Body of pancreas (tissue), 4 donors: ENCODE measurements at regions not wholly inside any gene's neighbourhood (a gene's known extent, or its start where the extent isn't known, plus 50 kb on each side); places are given as distances from the start of the nearest gene placed in this dataset.

ENCODE experiments used
- ATAC-seq: fragments of 150-250 bp; one replicate; pipeline ENCODE4 v1.9.1; 2016
- DNase-seq, 4 donors: peaks; one replicate each; pipeline ENCODE4 v3.0.0-alpha.2; 2019
- H3K27ac ChIP-seq, 4 donors: fragments of 200-600 bp; sonication (generic); 1 replicate in 3 of 4; 2 replicates in 1 of 4; pipeline versions ENCODE4 v1.5.1 to v1.6.1; 2016 to 2019; ENCODE audit warnings: mild to moderate bottlenecking in 1 of 4, mixed read lengths in 1 of 4, moderate library complexity in 1 of 4
- H3K27me3 ChIP-seq, 2 donors: fragments of 200-600 bp; sonication (generic); one replicate each; pipeline ENCODE4 v1.6.0; 2016; ENCODE audit warnings: mild to moderate bottlenecking in 1 of 2
- H3K36me3 ChIP-seq, 2 donors: fragments of 200-600 bp; sonication (generic); replicated peaks in 1 of 2; 2 replicates each; pipeline ENCODE4 v1.5.1; 2016; ENCODE audit warnings: low read depth in 2 of 2; ENCODE audit not compliant: insufficient read depth in 1 of 2
- H3K4me1 ChIP-seq: fragments of 200-600 bp; sonication (generic); one replicate; pipeline ENCODE4 v1.6.0; 2016
- H3K4me3 ChIP-seq, 2 donors: fragments of 200-600 bp; sonication (generic); 1 replicate in 1 of 2; 2 replicates in 1 of 2; pipeline ENCODE4 v1.5.1; 2016 to 2019
- H3K9me3 ChIP-seq, 3 donors: fragments of 200-600 bp; sonication (generic); 1 replicate in 2 of 3; 2 replicates in 1 of 3; pipeline ENCODE4 v1.5.1; 2016
- POLR2A ChIP-seq, 3 donors: fragments of 450-650 bp; IDR thresholded peaks; one replicate each; pipeline ENCODE4 v1.6.1; 2016; ENCODE audit warnings: antibody characterized with exemption in 3 of 3, mild to moderate bottlenecking in 2 of 3
- WGBS, 2 donors: methylation state at CpG; one replicate each; pipeline ENCODE4 v1.1.5; 2017; 5-methylcytosine and 5-hydroxymethylcytosine counted together
- intact Hi-C: fragments of 100-400 bp; cut with DNase I; formaldehyde crosslinking; loops from one replicate; pipeline ENCODE4 v1.15.1; 2023
- TF ChIP-seq, protein P1 (sequence below), 7 experiments: fragments of 450-650 bp in 4 of 7; fragments of 200-600 bp in 3 of 7; sonication (generic) in 3 of 7; IDR thresholded peaks; one replicate each; pipeline ENCODE4 v1.5.1; 2016 to 2019; ENCODE audit warnings: antibody characterized with exemption in 7 of 7

DNA sequence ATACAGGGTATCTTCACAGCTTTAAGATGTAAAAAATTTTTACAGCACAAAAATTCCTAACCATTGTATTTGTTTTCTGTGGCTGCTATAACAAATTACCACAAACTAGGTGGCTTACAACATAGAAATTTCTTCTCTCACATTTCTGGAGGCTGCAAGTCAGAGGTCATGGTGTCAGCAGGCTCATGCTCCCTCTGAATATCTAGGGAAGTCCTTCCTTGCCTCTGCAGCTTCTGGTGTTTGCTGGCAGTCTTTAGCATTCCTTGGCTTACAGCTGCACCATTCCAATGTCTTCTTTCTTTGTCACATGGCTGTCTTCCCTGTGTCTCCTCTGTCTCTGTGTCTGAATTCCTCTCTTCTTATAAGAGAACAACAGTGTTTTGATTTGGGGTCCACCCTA lies 310.2 kb upstream of the SUCLG2 start:
- ATAC-seq (no peak), DNase-seq (no peak)
- H3K9me3 ChIP-seq = peaks cover 0 to 11% (median 0%) of the 10 kb centered on the region in 3 donors
- H3K27ac ChIP-seq = no peak overlapping the region
- H3K4me1 ChIP-seq = no peaks in the 10 kb centered on the region
- intact Hi-C loops = no loop called here
- no peaks in the 10 kb centered on the region for H3K27me3 ChIP-seq
- H3K36me3 ChIP-seq = no peaks in the 10 kb centered on the region
- TF ChIP-seq, protein P1, sequence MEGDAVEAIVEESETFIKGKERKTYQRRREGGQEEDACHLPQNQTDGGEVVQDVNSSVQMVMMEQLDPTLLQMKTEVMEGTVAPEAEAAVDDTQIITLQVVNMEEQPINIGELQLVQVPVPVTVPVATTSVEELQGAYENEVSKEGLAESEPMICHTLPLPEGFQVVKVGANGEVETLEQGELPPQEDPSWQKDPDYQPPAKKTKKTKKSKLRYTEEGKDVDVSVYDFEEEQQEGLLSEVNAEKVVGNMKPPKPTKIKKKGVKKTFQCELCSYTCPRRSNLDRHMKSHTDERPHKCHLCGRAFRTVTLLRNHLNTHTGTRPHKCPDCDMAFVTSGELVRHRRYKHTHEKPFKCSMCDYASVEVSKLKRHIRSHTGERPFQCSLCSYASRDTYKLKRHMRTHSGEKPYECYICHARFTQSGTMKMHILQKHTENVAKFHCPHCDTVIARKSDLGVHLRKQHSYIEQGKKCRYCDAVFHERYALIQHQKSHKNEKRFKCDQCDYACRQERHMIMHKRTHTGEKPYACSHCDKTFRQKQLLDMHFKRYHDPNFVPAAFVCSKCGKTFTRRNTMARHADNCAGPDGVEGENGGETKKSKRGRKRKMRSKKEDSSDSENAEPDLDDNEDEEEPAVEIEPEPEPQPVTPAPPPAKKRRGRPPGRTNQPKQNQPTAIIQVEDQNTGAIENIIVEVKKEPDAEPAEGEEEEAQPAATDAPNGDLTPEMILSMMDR (IDR thresholded peaks at IDR 0.05) = no peak
- no peak for TF ChIP-seq POLR2A (IDR thresholded peaks at IDR 0.05)
- no peak overlapping the region for H3K4me3 ChIP-seq

DNA sequence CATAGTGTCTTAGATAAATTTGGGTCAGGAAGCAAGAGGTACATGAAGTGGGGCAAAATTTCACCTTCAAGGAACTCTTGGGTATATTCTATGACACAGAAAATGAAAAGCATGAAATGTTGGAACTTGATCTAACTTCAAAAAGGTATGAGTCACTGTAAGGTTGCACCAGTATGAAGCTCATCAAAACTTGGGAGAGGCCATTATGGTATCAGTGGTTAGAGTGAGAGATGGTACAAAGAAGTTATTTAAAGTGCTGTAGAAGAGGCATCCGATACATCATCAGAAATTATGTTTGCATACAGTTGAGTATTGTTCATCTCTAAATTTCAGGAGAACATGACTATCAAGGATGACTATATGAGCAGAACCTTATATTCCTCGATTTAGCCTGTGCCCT lies 302.9 kb upstream of the SUCLG2 start:
- H3K27ac ChIP-seq = no peak overlapping the region
- no peaks in the 10 kb centered on the region for H3K4me1 ChIP-seq
- no peak for ATAC-seq
- H3K27me3 ChIP-seq = no peaks in the 10 kb centered on the region
- DNase-seq = no peak
- WGBS, 2 donors = 65 to 70% methylated on average over 2 of the region's 2 CpGs
- H3K4me3 ChIP-seq = no peak overlapping the region
- intact Hi-C loops = no loop called here
- peaks cover 0 to 5% (median 0%) of the 10 kb centered on the region in 3 donors for H3K9me3 ChIP-seq
- no peaks in the 10 kb centered on the region for H3K36me3 ChIP-seq
- TF ChIP-seq POLR2A (IDR thresholded peaks at IDR 0.05) = no peak
- TF ChIP-seq, protein P1 (IDR thresholded peaks at IDR 0.05) = no peak

DNA sequence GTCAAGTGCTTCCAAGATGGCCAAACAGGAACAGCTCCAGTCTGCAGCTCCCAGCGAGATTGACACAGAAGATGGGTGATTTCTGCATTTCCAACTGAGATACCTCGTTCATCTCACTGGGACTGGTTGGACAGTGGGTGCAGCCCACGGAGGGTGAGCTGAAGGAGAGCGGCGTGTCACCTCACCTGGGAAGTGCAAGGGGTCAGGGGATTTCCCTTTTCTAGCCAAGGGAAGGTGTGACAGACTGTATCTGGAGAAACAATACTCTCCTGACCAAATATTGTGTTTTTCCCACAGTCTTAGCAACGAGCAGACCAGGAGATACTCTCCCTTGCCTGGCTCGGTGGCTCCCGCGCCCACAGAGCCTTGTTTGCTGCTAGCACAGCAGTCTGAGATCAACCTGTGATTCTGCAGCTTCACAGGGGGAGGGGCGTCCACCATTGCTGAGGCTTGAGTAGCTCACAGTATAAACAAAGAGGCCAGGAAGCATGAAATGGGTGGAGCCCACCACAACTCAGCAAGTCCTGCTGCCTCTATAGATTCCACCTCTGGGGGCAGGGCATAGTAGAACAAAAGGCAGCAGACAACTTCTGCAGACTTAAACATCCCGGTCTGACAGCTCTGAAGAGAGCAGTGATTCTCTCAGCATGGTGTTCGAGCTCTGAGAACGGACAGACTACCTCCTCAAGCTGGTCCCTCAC lies 293.5 kb upstream of the SUCLG2 start:
- Histone ChIP-seq H3K4me3 (no peak overlapping the region), H3K36me3 (no peaks in the 10 kb centered on the region), H3K27me3 (no peaks in the 10 kb centered on the region), H3K4me1 (no peaks in the 10 kb centered on the region), H3K27ac (no peak overlapping the region), H3K9me3 (no peaks in the 10 kb centered on the region)
- no peak for TF ChIP-seq POLR2A (IDR thresholded peaks at IDR 0.05)
- TF ChIP-seq, protein P1 (IDR thresholded peaks at IDR 0.05) = no peak
- intact Hi-C loops = no loop called here
- DNase-seq = peak in 2 of 4 donors; percentile 3 to 47
- no peak for ATAC-seq
- WGBS, 2 donors = 28 to 43% methylated on average over 11 to 13 of the region's 13 CpGs

DNA sequence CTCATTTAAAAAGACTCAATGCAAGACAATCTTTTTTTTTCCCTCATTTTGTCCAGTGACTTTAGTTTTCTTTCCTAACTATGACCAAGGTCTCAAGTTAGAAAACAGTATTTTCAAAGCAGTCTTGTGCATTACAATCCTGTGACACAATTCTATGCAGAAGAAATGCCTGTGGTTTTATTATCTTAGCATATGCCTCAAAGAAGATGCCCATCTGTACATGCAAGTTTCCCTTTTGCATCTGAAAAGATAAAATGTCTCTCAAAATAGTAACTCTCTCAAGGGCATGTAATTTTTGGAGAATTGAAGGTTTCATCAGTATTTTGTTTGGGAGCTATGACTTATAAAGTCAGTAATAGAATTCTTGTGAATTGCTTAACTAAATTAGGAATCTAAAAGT lies 292.0 kb upstream of the SUCLG2 start:
- DNase-seq = no peak
- Histone ChIP-seq H3K27me3 (no peaks in the 10 kb centered on the region), H3K4me3 (no peak overlapping the region), H3K9me3 (no peaks in the 10 kb centered on the region), H3K4me1 (no peaks in the 10 kb centered on the region), H3K36me3 (no peaks in the 10 kb centered on the region), H3K27ac (no peak overlapping the region)
- intact Hi-C loops = no loop called here
- no peak for TF ChIP-seq POLR2A (IDR thresholded peaks at IDR 0.05)
- TF ChIP-seq, protein P1 (IDR thresholded peaks at IDR 0.05) = no peak
- ATAC-seq = no peak

DNA sequence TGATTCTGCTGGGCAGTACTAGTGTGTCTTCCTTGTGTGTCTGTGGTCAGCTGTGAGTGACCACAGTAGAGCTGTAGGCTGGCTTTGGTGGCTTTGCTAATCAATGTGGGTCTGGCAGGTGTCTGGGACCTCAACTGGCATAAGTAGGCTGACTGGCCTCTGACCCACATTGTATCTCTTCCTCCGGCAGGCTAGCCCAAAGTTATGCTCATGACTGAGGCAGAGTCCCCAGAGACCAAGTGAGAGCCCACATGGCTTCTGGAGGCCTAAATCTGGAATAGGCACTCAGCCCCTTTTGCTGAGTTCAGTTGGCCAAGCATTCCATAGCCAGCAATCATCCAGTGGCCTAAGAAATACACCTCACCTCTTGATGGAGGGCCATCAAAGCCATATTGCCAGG lies 289.1 kb upstream of the SUCLG2 start:
- Histone ChIP-seq H3K27me3 (no peaks in the 10 kb centered on the region), H3K4me1 (no peaks in the 10 kb centered on the region), H3K27ac (no peak overlapping the region), H3K4me3 (no peak overlapping the region), H3K9me3 (no peaks in the 10 kb centered on the region), H3K36me3 (no peaks in the 10 kb centered on the region)
- TF ChIP-seq, protein P1 (IDR thresholded peaks at IDR 0.05) = no peak
- no peak for TF ChIP-seq POLR2A (IDR thresholded peaks at IDR 0.05)
- no peak for DNase-seq
- 89% methylated on average over 1 of the region's 1 CpG; no CpG with 5 or more reads in 1 of the 2 donors for WGBS, 2 donors
- intact Hi-C loops = no loop called here
- no peak for ATAC-seq
